GM12873 (cell line): ENCODE measurements at regions not wholly inside any gene's neighbourhood (a gene's known extent, or its start where the extent isn't known, plus 50 kb on each side); places are given as distances from the start of the nearest gene placed in this dataset.

Experiments
- TF ChIP-seq, protein P1 (sequence below): IDR thresholded peaks from 2 replicates; pipeline ENCODE4 v1.5.1; 2012; ENCODE audit warnings: low read depth, mild to moderate bottlenecking, moderate library complexity, low read length, control low read depth; ENCODE audit not compliant: insufficient read depth; ENCODE audit errors: missing control alignments

DNA sequence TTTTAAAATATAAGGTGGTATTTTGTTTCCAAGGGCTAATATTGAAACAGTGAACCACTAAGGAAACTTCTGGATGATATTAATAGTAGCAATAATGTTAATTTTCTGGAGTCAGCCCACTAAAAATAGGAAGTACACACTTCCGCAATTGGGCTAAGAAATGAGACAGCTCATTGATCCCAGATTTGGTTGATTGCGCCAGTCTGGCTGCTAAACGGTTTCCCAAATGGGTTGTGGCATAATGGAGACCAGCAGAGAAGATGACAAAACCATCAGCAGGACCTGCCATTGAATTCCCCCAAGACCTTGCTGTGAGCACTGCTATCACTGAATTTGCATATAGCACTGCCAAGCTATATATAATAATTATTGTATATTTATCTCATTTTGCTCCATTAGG is 71.2 kb upstream of the SGK1 start:
- TF ChIP-seq, protein P1, sequence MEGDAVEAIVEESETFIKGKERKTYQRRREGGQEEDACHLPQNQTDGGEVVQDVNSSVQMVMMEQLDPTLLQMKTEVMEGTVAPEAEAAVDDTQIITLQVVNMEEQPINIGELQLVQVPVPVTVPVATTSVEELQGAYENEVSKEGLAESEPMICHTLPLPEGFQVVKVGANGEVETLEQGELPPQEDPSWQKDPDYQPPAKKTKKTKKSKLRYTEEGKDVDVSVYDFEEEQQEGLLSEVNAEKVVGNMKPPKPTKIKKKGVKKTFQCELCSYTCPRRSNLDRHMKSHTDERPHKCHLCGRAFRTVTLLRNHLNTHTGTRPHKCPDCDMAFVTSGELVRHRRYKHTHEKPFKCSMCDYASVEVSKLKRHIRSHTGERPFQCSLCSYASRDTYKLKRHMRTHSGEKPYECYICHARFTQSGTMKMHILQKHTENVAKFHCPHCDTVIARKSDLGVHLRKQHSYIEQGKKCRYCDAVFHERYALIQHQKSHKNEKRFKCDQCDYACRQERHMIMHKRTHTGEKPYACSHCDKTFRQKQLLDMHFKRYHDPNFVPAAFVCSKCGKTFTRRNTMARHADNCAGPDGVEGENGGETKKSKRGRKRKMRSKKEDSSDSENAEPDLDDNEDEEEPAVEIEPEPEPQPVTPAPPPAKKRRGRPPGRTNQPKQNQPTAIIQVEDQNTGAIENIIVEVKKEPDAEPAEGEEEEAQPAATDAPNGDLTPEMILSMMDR, result no peak

DNA sequence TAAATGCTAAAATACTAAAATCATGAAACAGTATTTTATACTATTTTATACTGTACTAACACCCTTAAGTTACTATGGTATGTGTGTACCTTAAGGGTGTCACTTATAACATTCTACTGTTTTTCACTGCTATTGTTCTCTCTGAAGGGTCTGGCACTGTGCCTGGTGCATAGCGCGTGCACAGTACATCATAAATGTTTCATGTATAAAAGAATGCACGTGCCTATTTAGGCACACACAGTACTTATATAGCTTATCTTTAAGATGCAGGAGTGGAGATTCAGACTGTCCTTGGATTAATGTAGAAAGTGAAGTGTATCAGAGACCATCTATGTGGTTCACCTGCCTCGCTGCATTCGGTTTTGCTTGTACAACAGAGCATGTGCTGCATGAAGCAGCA is 64.0 kb upstream of the SGK1 start:
- TF ChIP-seq, protein P1, result no peak

DNA sequence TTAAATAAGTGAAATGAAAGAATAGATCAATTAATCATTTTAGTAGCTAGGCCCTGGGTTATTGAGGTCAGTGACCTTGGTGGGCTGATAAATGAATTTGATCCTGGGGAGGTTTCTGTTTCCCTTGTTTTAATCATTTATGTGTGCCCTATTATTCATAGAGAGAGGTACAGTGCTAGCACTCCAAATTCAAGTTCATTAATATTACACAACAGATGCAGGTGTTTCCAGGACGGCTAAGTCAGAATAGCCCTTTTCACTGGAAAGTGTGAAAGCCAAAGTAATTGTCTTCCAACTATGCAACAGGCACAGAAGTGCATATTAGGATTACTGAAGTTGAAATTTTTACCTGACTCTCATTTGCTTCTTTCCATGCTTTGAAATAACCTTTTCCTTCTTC is 61.7 kb upstream of the SGK1 start:
- TF ChIP-seq, protein P1, result no peak

DNA sequence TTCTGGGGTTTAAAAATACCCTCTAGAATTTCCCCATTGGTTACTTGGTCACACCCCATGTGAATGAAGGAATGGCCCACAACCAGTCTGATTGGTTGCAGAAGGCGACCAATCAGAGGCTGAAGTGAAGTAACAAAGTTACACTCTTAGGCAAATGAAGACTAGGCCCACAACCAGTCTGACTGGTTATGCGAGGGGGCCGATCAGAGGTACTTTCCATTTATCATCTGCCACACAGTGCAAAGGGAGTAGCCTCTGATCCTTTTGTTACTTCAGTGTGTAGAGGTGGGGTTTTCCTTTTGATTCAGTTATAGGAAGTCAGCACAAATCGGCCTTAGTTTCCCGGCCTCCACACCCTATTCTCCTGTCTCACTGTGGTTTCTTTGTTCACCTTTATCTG is 61.2 kb upstream of the SGK1 start:
- TF ChIP-seq, protein P1, result no peak

DNA sequence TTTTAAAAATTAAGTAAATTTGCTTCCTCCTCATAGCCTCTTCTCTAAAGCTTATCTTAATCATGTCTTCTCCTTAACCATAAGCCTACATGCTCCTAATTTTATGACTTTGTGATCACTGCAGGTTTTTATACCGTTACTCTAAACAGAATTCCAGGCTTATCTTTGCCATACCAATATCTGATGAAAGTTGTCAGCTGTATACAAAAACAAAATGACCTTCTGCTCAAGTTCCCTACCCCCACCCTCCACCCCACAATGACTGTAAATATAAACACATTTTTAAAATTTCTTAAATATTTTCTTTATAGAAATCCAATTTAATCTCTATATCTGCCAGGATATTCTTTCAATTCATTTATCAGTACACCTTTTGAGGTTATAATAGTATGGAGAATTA is 60.5 kb upstream of the SGK1 start:
- TF ChIP-seq, protein P1, result no peak

DNA sequence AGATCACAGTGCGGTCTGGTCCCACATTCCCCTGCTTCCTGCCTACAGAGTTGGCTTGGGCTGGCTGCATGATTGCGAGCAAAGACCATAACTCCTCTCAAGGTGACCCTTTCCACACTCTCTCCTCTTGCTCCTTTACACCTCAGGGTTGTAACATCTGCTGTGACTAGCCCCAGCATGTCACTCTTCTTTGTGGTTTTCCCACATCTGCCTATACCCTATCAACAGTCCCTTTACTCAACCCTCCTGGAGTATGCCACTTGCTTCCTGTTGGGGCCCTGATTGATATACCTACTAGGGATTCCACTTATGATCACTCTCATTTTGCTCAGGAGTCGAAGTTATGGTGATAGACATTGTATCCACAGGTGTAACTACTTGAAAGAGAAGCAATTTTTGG is 58.9 kb upstream of the SGK1 start:
- TF ChIP-seq, protein P1, result no peak

DNA sequence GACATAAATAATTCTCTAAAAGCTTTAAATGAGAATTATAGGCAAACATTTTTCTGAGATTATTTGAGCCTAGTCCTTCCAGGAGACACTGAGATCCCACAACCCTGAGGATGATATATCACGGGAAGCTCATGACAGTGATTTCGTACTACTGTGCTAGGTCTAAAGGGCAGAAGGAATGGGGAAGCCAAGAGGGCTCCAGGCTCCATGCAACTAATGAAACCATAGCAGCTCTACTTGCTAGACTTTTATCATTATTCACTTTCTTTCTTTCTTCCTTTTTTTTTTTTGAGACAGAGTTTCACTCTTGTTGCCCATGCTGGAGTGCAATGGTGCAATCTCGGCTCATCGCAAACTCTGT is 57.3 kb upstream of the SGK1 start:
- TF ChIP-seq, protein P1, result no peak

DNA sequence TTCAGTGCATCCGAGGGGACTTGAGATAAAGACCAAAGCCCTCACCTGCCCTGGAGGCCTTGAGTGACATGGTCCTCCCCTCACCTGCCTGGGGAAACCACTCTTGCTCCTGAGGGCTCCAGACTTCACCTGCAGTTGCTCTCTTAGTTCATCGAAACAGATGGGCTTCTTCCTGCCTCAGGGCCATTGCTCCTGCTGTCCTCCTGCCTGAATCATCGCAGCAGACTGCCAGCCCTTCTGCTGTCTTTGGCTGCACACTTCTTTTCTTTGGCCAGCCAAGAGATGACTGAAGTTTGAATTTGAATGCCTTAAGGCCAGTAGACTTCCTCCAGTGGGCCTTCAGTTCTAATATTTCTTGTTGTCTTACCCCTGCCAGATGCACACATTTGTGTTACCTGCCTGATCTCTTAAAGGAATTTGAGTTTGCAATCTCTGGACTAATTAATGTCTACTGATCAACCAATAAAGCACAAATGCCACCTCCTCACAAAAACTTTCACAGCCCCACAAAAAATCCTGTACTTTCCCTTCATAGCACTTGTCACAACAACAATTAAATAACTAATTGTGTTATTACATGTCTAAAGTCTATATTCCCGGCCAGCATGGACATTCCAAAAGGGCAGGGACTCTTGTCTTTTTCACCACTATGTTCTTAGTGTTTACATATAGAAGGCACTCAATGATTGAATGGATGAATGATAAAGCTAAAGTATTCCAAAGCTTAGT is 56.7 kb upstream of the SGK1 start:
- TF ChIP-seq, protein P1, result no peak
